ENCODE measurements at regions not wholly inside any gene's neighbourhood (a gene's known extent, or its start where the extent isn't known, plus 50 kb on each side); places are given as distances from the start of the nearest gene placed in this dataset.

DNA sequence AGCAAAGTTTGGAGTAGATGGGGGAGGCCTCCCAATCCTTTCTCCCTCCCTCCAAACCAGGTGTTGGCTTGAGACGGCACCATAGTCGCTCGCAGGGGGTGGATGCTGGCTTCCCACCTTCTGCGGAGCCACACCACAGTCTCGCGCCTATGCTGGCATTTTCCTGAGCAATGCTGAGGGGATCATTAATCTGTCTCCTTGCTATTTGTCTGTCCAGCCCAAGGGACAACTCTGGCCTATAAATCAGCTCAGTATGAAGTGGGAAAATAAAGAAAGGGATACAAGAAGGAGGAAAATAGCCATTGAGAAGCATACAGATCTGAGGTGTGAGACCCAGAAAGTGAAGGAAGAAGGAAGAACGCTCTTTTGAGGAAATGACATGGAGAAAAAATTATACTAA lies 53.5 kb upstream of the CADM1 start:
- TF ChIP-seq, protein P1, sequence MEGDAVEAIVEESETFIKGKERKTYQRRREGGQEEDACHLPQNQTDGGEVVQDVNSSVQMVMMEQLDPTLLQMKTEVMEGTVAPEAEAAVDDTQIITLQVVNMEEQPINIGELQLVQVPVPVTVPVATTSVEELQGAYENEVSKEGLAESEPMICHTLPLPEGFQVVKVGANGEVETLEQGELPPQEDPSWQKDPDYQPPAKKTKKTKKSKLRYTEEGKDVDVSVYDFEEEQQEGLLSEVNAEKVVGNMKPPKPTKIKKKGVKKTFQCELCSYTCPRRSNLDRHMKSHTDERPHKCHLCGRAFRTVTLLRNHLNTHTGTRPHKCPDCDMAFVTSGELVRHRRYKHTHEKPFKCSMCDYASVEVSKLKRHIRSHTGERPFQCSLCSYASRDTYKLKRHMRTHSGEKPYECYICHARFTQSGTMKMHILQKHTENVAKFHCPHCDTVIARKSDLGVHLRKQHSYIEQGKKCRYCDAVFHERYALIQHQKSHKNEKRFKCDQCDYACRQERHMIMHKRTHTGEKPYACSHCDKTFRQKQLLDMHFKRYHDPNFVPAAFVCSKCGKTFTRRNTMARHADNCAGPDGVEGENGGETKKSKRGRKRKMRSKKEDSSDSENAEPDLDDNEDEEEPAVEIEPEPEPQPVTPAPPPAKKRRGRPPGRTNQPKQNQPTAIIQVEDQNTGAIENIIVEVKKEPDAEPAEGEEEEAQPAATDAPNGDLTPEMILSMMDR (IDR thresholded peaks at IDR 0.05): no peak
- no peak for TF ChIP-seq POLR2AphosphoS5 (IDR thresholded peaks at IDR 0.05)
- TF ChIP-seq POLR2A (IDR thresholded peaks at IDR 0.05): no peak
- TF ChIP-seq EP300 (IDR thresholded peaks at IDR 0.05): no peak

Measured in gastroesophageal sphincter (tissue), 3 donors.